Raji (cell line): ENCODE measurements at regions not wholly inside any gene's neighbourhood (a gene's known extent, or its start where the extent isn't known, plus 50 kb on each side); places are given as distances from the start of the nearest gene placed in this dataset.

Experiments used
- POLR2A ChIP-seq: IDR thresholded peaks from 2 replicates; pipeline ENCODE4 v1.6.1; 2011; ENCODE audit warnings: low read depth, low read length, control low read depth; ENCODE audit not compliant: insufficient read depth

GRCh38 chr16:85267414-85267945 lies 155.2 kb upstream of the CIBAR2 start:
- TF ChIP-seq POLR2A: no peak

- no peak for TF ChIP-seq POLR2A
Measured at GRCh38 chr16:85269165-85269564, 156.9 kb upstream of the CIBAR2 start.

GRCh38 chr16:85270374-85270773 lies 158.1 kb upstream of the CIBAR2 start:
- TF ChIP-seq POLR2A: no peak

GRCh38 chr16:85271198-85271597 lies 158.9 kb upstream of the CIBAR2 start:
- no peak for TF ChIP-seq POLR2A

- TF ChIP-seq POLR2A: no peak
Measured at GRCh38 chr16:85273293-85273692, 161.0 kb upstream of the CIBAR2 start.

GRCh38 chr16:85274501-85274900 lies 162.2 kb upstream of the CIBAR2 start:
- no peak for TF ChIP-seq POLR2A

- no peak for TF ChIP-seq POLR2A
Measured at GRCh38 chr16:85274924-85275323, 162.7 kb upstream of the CIBAR2 start.

- no peak for TF ChIP-seq POLR2A
Measured at GRCh38 chr16:85275533-85276249, 163.4 kb upstream of the CIBAR2 start.

- no peak for TF ChIP-seq POLR2A
Measured at GRCh38 chr16:85276258-85276657, 164.0 kb upstream of the CIBAR2 start.

GRCh38 chr16:85276721-85277120 lies 164.4 kb upstream of the CIBAR2 start:
- no peak for TF ChIP-seq POLR2A

GRCh38 chr16:85278839-85279238 lies 166.6 kb upstream of the CIBAR2 start:
- TF ChIP-seq POLR2A: no peak

GRCh38 chr16:85279402-85279801 lies 167.1 kb upstream of the CIBAR2 start:
- TF ChIP-seq POLR2A: no peak

- no peak for TF ChIP-seq POLR2A
Measured at GRCh38 chr16:85279825-85280545, 167.7 kb upstream of the CIBAR2 start.

- TF ChIP-seq POLR2A: no peak
Measured at GRCh38 chr16:85281181-85281580, 168.9 kb upstream of the CIBAR2 start.

- TF ChIP-seq POLR2A: no peak
Measured at GRCh38 chr16:85282842-85283241, 170.6 kb upstream of the CIBAR2 start.
